ENCODE measurements at regions not wholly inside any gene's neighbourhood (a gene's known extent, or its start where the extent isn't known, plus 50 kb on each side); places are given as distances from the start of the nearest gene placed in this dataset.

DNA sequence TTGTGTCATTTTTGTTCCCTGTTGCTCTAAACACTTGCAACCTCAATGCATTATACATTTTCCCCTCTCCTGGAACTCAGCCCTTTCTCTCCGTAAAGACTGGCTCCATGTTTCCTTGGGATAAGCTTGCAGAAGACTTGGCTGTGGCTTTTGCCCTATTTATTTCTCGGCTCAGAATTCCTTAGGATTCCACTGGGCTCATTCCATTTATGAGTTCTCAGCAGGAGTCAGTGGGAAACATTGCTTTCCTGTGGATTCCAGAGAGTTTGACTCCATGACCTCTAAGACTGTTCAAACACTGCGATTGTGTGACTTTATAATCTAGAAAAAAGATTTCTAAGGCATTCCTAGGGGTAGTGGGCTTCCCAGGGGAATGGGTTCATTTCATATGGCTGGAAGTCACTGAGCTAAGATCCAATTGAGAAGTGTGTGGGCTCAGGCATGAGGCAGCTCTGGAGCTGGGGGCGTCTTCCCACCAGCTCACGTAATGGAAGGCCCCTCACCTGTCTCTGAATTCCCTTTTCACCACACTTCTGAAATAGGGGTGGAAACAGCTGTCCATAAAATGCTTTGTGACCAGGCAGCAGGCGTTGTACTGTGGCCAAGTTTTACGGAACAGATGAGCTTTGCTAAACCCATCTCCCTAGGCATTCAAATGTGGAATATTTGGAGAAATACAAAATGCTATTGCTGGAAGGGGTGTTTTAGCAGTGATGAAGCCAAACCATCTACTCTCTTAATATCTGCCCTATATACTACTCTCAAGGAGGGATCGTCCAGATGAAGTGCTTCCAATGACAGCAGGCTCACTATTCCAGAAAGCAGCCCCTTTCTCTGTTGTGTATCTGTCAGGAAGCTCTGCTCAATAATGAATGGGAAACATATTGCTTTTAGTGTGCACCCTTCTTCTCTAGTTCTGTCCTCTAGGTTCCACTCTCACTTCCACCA lies 91.8 kb upstream of the BCL6 start:
- no peak for DNase-seq
- no peak for TF ChIP-seq POLR2A (IDR thresholded peaks at IDR 0.05)
- TF ChIP-seq, protein P1, sequence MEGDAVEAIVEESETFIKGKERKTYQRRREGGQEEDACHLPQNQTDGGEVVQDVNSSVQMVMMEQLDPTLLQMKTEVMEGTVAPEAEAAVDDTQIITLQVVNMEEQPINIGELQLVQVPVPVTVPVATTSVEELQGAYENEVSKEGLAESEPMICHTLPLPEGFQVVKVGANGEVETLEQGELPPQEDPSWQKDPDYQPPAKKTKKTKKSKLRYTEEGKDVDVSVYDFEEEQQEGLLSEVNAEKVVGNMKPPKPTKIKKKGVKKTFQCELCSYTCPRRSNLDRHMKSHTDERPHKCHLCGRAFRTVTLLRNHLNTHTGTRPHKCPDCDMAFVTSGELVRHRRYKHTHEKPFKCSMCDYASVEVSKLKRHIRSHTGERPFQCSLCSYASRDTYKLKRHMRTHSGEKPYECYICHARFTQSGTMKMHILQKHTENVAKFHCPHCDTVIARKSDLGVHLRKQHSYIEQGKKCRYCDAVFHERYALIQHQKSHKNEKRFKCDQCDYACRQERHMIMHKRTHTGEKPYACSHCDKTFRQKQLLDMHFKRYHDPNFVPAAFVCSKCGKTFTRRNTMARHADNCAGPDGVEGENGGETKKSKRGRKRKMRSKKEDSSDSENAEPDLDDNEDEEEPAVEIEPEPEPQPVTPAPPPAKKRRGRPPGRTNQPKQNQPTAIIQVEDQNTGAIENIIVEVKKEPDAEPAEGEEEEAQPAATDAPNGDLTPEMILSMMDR (IDR thresholded peaks at IDR 0.05), result no peak
- intact Hi-C loops (cut with DNase I; ENCODE audit: low total_unique reads), result no loop called here
- Histone ChIP-seq H3K4me3 (no peak overlapping the region), H3K9me3 (no peaks in the 10 kb centered on the region), H3K27ac (no peak overlapping the region), H3K27me3 (no peaks in the 10 kb centered on the region), H3K36me3 (ENCODE audit: low read depth, missing control alignments) (no peaks in the 10 kb centered on the region), H3K4me1 (no peaks in the 10 kb centered on the region)
- WGBS, 2 donors, result 76 to 89% methylated on average over 7 to 8 of the region's 8 CpGs

DNA sequence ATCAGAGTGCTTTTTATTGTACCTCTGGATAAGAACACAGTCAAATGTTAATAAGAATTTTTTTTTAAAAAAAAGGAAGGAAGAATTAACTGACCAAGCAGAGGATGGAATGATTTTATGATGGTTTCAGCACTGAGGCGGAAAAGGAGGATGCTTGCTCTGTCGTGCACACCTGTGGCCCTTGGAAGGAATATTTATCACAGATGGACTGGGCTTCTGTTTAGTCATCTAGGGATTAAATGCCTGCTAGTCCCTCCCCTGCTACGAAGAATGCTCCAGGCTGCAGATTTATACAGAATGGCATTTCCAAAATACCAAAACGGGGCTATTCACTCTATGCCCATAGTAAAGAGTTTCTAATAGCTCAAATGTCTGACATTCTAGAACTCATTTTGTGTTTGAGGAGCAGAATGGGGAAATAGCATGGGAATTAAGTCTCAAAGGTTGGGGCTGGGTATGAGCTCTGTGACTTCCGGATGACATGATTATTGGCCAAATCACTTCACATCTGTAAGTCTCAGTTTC lies 92.8 kb upstream of the BCL6 start:
- Histone ChIP-seq H3K27ac (no peak overlapping the region), H3K27me3 (no peaks in the 10 kb centered on the region), H3K4me3 (no peak overlapping the region), H3K4me1 (no peaks in the 10 kb centered on the region), H3K36me3 (ENCODE audit: low read depth, missing control alignments) (no peaks in the 10 kb centered on the region), H3K9me3 (no peaks in the 10 kb centered on the region)
- no peak for TF ChIP-seq POLR2A (IDR thresholded peaks at IDR 0.05)
- TF ChIP-seq, protein P1 (IDR thresholded peaks at IDR 0.05), result no peak
- intact Hi-C loops (cut with DNase I; ENCODE audit: low total_unique reads), result no loop called here
- 82 to 95% methylated on average over 5 of the region's 5 CpGs for WGBS, 2 donors
- DNase-seq, result no peak

DNA sequence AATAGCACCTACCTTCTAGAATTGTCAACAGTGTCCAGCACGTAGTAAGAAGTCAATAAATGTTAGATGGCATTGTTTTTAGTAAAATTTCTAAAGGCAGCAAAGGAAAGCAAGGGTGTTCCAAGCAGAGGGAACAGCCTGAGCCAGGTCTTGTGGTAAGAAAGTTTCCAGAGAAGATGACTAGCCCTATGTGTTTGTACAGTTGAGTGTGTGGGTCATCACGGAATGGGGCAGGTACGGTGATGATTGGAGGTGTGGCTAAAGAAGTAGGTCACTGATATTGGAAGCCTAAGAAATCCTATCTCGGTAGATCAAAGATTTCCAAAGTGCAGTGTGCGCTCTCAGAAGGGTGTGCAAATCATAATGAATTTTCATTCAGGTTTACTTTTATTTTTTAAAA lies 94.2 kb upstream of the BCL6 start:
- TF ChIP-seq POLR2A (IDR thresholded peaks at IDR 0.05), result no peak
- TF ChIP-seq, protein P1 (IDR thresholded peaks at IDR 0.05), result no peak
- H3K27me3 ChIP-seq, result no peaks in the 10 kb centered on the region
- WGBS, 2 donors, result 88% methylated on average over 5 of the region's 5 CpGs
- DNase-seq, result no peak
- H3K9me3 ChIP-seq, result no peaks in the 10 kb centered on the region
- H3K27ac ChIP-seq, result no peak overlapping the region
- intact Hi-C loops (cut with DNase I; ENCODE audit: low total_unique reads), result no loop called here
- H3K36me3 ChIP-seq (ENCODE audit: low read depth, missing control alignments), result no peaks in the 10 kb centered on the region
- no peaks in the 10 kb centered on the region for H3K4me1 ChIP-seq
- H3K4me3 ChIP-seq, result no peak overlapping the region

DNA sequence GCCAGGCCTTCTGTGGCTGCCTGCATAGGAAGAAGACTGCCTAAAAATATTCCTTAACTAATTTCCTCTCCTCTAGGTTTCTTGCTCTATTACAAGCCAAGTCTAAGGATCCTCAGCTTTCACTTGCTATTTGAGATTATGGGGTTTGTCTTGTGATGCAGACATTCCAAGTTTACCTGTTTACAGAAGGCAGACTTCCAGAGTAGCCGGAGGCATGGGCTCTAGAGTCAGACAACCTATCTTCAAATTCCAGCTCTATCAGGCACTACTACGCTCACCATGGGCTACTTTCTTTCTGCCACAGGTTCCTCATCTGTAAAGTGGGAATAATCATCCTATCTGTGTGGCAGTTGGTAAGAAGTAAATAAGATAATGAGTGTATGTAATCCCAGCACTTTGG lies 95.6 kb upstream of the BCL6 start:
- intact Hi-C loops (cut with DNase I; ENCODE audit: low total_unique reads), result no loop called here
- TF ChIP-seq POLR2A (IDR thresholded peaks at IDR 0.05), result no peak
- TF ChIP-seq, protein P1 (IDR thresholded peaks at IDR 0.05), result no peak
- Histone ChIP-seq H3K9me3 (no peaks in the 10 kb centered on the region), H3K4me1 (no peaks in the 10 kb centered on the region), H3K36me3 (ENCODE audit: low read depth, missing control alignments) (no peaks in the 10 kb centered on the region), H3K27me3 (no peaks in the 10 kb centered on the region), H3K27ac (no peak overlapping the region), H3K4me3 (no peak overlapping the region)
- no peak for DNase-seq
- WGBS, 2 donors, result 95 to 97% methylated on average over 2 of the region's 2 CpGs
